OCI-LY7 (cell line): ENCODE measurements at regions not wholly inside any gene's neighbourhood (a gene's known extent, or its start where the extent isn't known, plus 50 kb on each side); places are given as distances from the start of the nearest gene placed in this dataset.

ENCODE experiments used
- BruUV-seq: library from RNA; stranded (reverse); fragments of 400-500 nt; replicated peaks from 2 replicates; lab custom pipeline; 2021; lab: Mats Ljungman, UMichigan
- CTCF ChIA-PET: fragments of 300-600 bp; sonication (Branson Sonifier 250); formaldehyde crosslinking; loops from one replicate; lab custom pipeline; 2022; ENCODE audit warnings: antibody characterized with exemption; ENCODE audit not compliant: unreplicated experiment; lab: Charles Lee
- POLR2A ChIA-PET: fragments of 300-600 bp; sonication (Branson Sonifier 250); formaldehyde crosslinking; loops from one replicate; lab custom pipeline; 2022; ENCODE audit warnings: antibody characterized with exemption; lab: Charles Lee
- DNase-seq: peaks from one replicate; pipeline ENCODE4 v3.0.0-alpha.2; 2015; ENCODE audit warnings: low spot score
- H2AFZ ChIP-seq: fragments of 200-600 bp; sonication (generic), shearing (Covaris generic); 2 replicates; pipeline ENCODE4 v1.6.1; 2014; ENCODE audit warnings: mild to moderate bottlenecking, antibody characterized with exemption, low read length, moderate library complexity
- H3K27ac ChIP-seq: fragments of 200-600 bp; sonication (generic); 2 replicates; pipeline ENCODE4 v1.5.1; 2014; ENCODE audit warnings: mixed run types, low read depth, mild to moderate bottlenecking, moderate library complexity, low read length, inconsistent platforms; ENCODE audit not compliant: poor library complexity, severe bottlenecking
- H3K36me3 ChIP-seq: fragments of 200-600 bp; sonication (generic); 2 replicates; pipeline ENCODE4 v1.6.1; 2014; ENCODE audit warnings: mild to moderate bottlenecking, antibody characterized with exemption, low read length, moderate library complexity, mixed read lengths; ENCODE audit not compliant: insufficient read depth
- H3K4me1 ChIP-seq: fragments of 200-600 bp; sonication (generic); 2 replicates; pipeline ENCODE4 v1.5.1; 2014; ENCODE audit warnings: mild to moderate bottlenecking, low read length; ENCODE audit not compliant: insufficient read depth, poor library complexity, severe bottlenecking
- H3K4me2 ChIP-seq: fragments of 200-600 bp; sonication (generic); 2 replicates; pipeline ENCODE4 v1.6.1; 2014; ENCODE audit warnings: mild to moderate bottlenecking, low read length
- H3K4me3 ChIP-seq: fragments of 200-600 bp; sonication (generic); 2 replicates; pipeline ENCODE4 v1.5.1; 2014; ENCODE audit warnings: mild to moderate bottlenecking, low read depth, low read length; ENCODE audit not compliant: poor library complexity, severe bottlenecking
- H3K79me2 ChIP-seq: fragments of 200-600 bp; sonication (generic); 2 replicates; pipeline ENCODE4 v1.6.1; 2016; ENCODE audit warnings: low read depth, mild to moderate bottlenecking, low read length, moderate library complexity, mixed read lengths; ENCODE audit not compliant: insufficient read depth
- H3K9me2 ChIP-seq: fragments of 200-600 bp; sonication (generic); 2 replicates; pipeline ENCODE4 v1.6.1; 2016; ENCODE audit warnings: mild to moderate bottlenecking, low read length, mixed read lengths; ENCODE audit not compliant: insufficient read depth
- H3K9me3 ChIP-seq: fragments of 200-600 bp; sonication (generic); 2 replicates; pipeline ENCODE4 v1.6.1; 2014; ENCODE audit warnings: mild to moderate bottlenecking, mixed run types, low read length, mixed read lengths
- H4K20me1 ChIP-seq: fragments of 200-600 bp; sonication (generic); 2 replicates; pipeline ENCODE4 v1.6.1; 2014; ENCODE audit warnings: mild to moderate bottlenecking, antibody characterized with exemption, low read length, moderate library complexity, mixed read lengths; ENCODE audit not compliant: insufficient read depth
- EZH2phosphoT487 ChIP-seq: fragments of 200-600 bp; sonication (generic); IDR thresholded peaks from 2 replicates; pipeline ENCODE4 v1.6.1; 2018; ENCODE audit warnings: low read depth, borderline replicate concordance, mild to moderate bottlenecking, mixed run types, antibody characterized with exemption, low read length, moderate library complexity, mixed read lengths
- intact Hi-C: fragments of 100-400 bp; cut with micrococcal nuclease; formaldehyde crosslinking; loops from one replicate; pipeline ENCODE4 v1.10.0; 2022; ENCODE audit not compliant: unreplicated experiment
- TF ChIP-seq, protein P1 (sequence below): fragments of 200-600 bp; sonication (generic); conservative IDR thresholded peaks from 2 replicates; pipeline ENCODE4 v1.5.1; 2014; ENCODE audit warnings: mild to moderate bottlenecking, antibody characterized with exemption, low read length, moderate library complexity, mixed read lengths

DNA sequence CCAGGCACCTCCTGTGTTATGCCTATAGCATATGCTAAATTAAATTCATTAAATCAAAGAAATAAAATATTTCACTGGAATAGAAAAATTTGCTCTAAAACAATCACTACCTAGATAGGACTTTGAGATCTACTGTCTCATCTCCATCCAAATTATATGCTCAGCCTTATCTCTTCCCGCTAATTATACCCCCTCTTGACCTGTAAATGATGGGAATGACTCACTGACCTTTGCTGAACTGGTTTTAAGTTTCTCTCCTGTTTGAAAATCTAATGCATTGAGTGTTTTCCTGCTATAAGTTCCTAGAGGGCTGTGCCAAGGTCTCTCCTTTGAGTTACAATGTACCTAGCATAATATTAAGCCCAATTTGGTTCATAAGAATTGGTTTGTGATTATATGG, 110.1 kb downstream of the BMP2 start:
- ChIA-PET CTCF (no interaction called here), POLR2A (no interaction called here)
- Histone ChIP-seq H3K4me1 (no peaks in the 10 kb centered on the region), H3K4me3 (no peak overlapping the region), H3K9me2 (no peaks in the 10 kb centered on the region), H3K79me2 (no peaks in the 10 kb centered on the region), H3K27ac (no peak overlapping the region), H3K4me2 (no peak overlapping the region), H3K36me3 (no peaks in the 10 kb centered on the region), H3K9me3 (no peaks in the 10 kb centered on the region), H4K20me1 (no peaks in the 10 kb centered on the region), H2AFZ (no peak overlapping the region)
- TF ChIP-seq, protein P1, sequence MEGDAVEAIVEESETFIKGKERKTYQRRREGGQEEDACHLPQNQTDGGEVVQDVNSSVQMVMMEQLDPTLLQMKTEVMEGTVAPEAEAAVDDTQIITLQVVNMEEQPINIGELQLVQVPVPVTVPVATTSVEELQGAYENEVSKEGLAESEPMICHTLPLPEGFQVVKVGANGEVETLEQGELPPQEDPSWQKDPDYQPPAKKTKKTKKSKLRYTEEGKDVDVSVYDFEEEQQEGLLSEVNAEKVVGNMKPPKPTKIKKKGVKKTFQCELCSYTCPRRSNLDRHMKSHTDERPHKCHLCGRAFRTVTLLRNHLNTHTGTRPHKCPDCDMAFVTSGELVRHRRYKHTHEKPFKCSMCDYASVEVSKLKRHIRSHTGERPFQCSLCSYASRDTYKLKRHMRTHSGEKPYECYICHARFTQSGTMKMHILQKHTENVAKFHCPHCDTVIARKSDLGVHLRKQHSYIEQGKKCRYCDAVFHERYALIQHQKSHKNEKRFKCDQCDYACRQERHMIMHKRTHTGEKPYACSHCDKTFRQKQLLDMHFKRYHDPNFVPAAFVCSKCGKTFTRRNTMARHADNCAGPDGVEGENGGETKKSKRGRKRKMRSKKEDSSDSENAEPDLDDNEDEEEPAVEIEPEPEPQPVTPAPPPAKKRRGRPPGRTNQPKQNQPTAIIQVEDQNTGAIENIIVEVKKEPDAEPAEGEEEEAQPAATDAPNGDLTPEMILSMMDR = no peak
- no peak for DNase-seq
- intact Hi-C loops = no loop called here
- BruUV-seq = no TSS peak

DNA sequence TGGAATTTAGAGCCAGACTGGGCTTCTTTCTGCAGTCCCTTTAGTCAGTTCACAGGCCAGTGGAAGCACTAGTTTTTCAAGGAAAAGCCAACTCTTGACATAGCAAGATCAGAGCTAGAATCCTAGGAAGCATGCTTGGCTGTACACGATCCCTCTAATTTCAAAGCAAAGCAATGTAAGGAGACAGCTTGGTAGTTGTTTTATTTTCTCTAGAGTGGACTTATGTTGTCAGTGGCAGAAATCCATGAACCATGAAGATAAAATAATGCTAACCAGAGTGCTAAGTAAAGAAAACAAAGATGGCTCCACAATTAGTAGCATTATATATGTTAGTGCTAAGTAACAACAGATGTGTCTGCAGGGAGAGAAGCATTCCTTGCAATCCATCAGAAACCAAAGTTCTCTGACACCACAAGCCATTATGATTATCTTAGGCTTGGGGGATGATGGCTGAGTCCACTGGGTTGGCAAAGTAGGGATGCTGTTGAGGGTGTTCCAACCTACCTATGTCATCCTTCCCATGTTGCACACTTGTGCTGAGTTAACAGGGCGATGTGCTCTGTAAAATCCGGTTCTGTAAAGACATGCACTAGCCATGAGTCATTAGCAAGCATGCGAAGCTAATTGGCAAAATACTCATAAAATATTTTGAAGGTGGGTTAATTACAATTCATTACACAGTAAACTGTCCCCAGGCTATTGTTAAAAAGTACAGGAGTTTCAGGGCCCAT, 115.2 kb downstream of the BMP2 start:
- H3K9me2 ChIP-seq = no peaks in the 10 kb centered on the region
- intact Hi-C loops = no loop called here
- POLR2A ChIA-PET = no interaction called here

DNA sequence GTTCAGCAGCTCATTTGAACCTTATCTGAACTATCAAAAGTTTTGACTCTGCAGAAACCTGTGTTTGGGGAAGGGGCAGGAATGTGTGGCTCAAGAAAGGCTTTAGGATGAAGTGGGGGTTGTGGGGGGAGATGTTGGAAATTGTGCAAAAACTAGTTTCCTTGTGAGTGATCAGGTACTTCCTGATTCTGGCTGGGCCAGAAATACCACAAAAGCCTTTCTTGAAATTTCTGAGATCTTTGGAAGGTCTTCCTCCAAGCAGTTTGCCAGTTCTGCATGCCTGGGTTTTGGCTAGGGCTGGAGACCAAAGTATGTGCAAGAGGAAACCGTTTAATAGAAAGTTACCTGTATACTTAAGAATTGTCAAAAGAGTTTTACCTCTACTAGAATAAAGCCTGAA, 116.6 kb downstream of the BMP2 start:
- Histone ChIP-seq H3K79me2 (no peaks in the 10 kb centered on the region), H3K9me2 (no peaks in the 10 kb centered on the region), H3K4me3 (no peak overlapping the region), H3K4me1 (no peaks in the 10 kb centered on the region), H3K27ac (no peak overlapping the region), H4K20me1 (no peaks in the 10 kb centered on the region), H3K36me3 (no peaks in the 10 kb centered on the region), H3K9me3 (no peaks in the 10 kb centered on the region), H2AFZ (no peak overlapping the region), H3K4me2 (no peak overlapping the region)
- no peak for DNase-seq
- intact Hi-C loops = no loop called here
- CTCF ChIA-PET = no interaction called here
- TF ChIP-seq, protein P1 = no peak
- TF ChIP-seq EZH2phosphoT487 = no peak
- BruUV-seq = no TSS peak
- POLR2A ChIA-PET = no interaction called here

More for the DNA sequence above, 115.2 kb downstream of the BMP2 start:
- no peak for DNase-seq
- Histone ChIP-seq H3K27ac (no peak overlapping the region), H3K36me3 (no peaks in the 10 kb centered on the region), H3K79me2 (no peaks in the 10 kb centered on the region), H3K9me3 (no peaks in the 10 kb centered on the region), H4K20me1 (no peaks in the 10 kb centered on the region), H3K4me2 (no peak overlapping the region), H2AFZ (no peak overlapping the region), H3K4me1 (no peaks in the 10 kb centered on the region), H3K4me3 (no peak overlapping the region)
- no TSS peak for BruUV-seq
- TF ChIP-seq, protein P1 = no peak
- no peak for TF ChIP-seq EZH2phosphoT487
- CTCF ChIA-PET = no interaction called here
